Neural cell (in vitro differentiated cells): ENCODE measurements at regions not wholly inside any gene's neighbourhood (a gene's known extent, or its start where the extent isn't known, plus 50 kb on each side); places are given as distances from the start of the nearest gene placed in this dataset.

Experiments
- H2AFZ ChIP-seq: fragments of 200-600, 300-800 bp; sonication (generic), shearing (Covaris generic); 2 replicates; pipeline ENCODE4 v1.6.0; 2014; ENCODE audit warnings: low read depth, mild to moderate bottlenecking, antibody characterized with exemption, low read length, moderate library complexity
- H3F3A ChIP-seq: fragments of 200-600 bp; shearing (Covaris generic); 2 replicates; pipeline ENCODE4 v1.6.1; 2016; ENCODE audit warnings: mild to moderate bottlenecking, moderate library complexity, mixed read lengths, antibody characterized with exemption, low read length; ENCODE audit not compliant: insufficient read depth, poor library complexity, severe bottlenecking
- H3K27ac ChIP-seq: fragments of 200-600, 300-800 bp; sonication (generic), shearing (Covaris generic); 2 replicates; pipeline ENCODE4 v1.5.1; 2014; ENCODE audit warnings: mild to moderate bottlenecking, low read length, moderate library complexity
- H3K27me3 ChIP-seq: fragments of 300-800, 200-600 bp; sonication (generic), shearing (Covaris generic); 2 replicates; pipeline ENCODE4 v1.6.0; 2014; ENCODE audit warnings: mild to moderate bottlenecking, low read depth, low read length, moderate library complexity; ENCODE audit not compliant: insufficient read depth
- H3K36me3 ChIP-seq: fragments of 300-800, 200-600 bp; sonication (generic), shearing (Covaris generic); 2 replicates; pipeline ENCODE4 v1.5.1; 2014; ENCODE audit warnings: mild to moderate bottlenecking, antibody characterized with exemption, low read length, moderate library complexity; ENCODE audit not compliant: insufficient read depth
- H3K4me2 ChIP-seq: fragments of 300-800, 200-600 bp; sonication (generic), shearing (Covaris generic); 2 replicates; pipeline ENCODE4 v1.6.0; 2014; ENCODE audit warnings: mild to moderate bottlenecking, low read length
- H3K4me3 ChIP-seq: fragments of 300-800, 200-600 bp; sonication (generic), shearing (Covaris generic); 2 replicates; pipeline ENCODE4 v1.5.1; 2014; ENCODE audit warnings: mild to moderate bottlenecking, low read length, moderate library complexity
- H3K79me2 ChIP-seq: fragments of 200-600 bp; shearing (Covaris generic); replicated peaks from 2 replicates; pipeline ENCODE4 v1.6.0; 2014; ENCODE audit warnings: mild to moderate bottlenecking, low read length, moderate library complexity; ENCODE audit not compliant: insufficient read depth
- H3K9ac ChIP-seq: fragments of 300-800, 200-600 bp; sonication (generic), shearing (Covaris generic); 2 replicates; pipeline ENCODE4 v1.6.1; 2016; ENCODE audit warnings: mild to moderate bottlenecking, low read length, mixed read lengths
- H3K9me2 ChIP-seq: fragments of 200-600 bp; shearing (Covaris generic); 2 replicates; pipeline ENCODE4 v1.6.1; 2016; ENCODE audit warnings: mild to moderate bottlenecking, low read length, mixed read lengths; ENCODE audit not compliant: insufficient read depth
- H3K9me3 ChIP-seq: fragments of 200-600, 300-800 bp; sonication (generic), shearing (Covaris generic); 2 replicates; pipeline ENCODE4 v1.6.1; 2016; ENCODE audit warnings: mild to moderate bottlenecking, mixed run types, low read length, moderate library complexity, mixed read lengths
- H4K20me1 ChIP-seq: fragments of 200-600 bp; shearing (Covaris generic); 2 replicates; pipeline ENCODE4 v1.6.1; 2016; ENCODE audit warnings: mild to moderate bottlenecking, mixed run types; ENCODE audit not compliant: insufficient read depth
- EP300 ChIP-seq: fragments of 450-650 bp; conservative IDR thresholded peaks from 2 replicates; pipeline ENCODE4 v1.6.1; 2014; ENCODE audit warnings: antibody characterized with exemption, mild to moderate bottlenecking, moderate library complexity; ENCODE audit not compliant: poor library complexity, severe bottlenecking
- EZH2 ChIP-seq: fragments of 200-600, 300-800 bp; shearing (Covaris generic), sonication (generic); IDR thresholded peaks from 2 replicates; pipeline ENCODE4 v1.6.1; 2014; ENCODE audit warnings: antibody characterized with exemption, low read length, borderline replicate concordance, mild to moderate bottlenecking; ENCODE audit not compliant: insufficient read depth, poor library complexity, severe bottlenecking
- MXI1 ChIP-seq: fragments of 450-650 bp; conservative IDR thresholded peaks from 2 replicates; pipeline ENCODE4 v1.6.1; 2014; ENCODE audit warnings: antibody characterized with exemption, mild to moderate bottlenecking; ENCODE audit not compliant: poor library complexity, severe bottlenecking
- POLR2AphosphoS5 ChIP-seq: IDR thresholded peaks from 2 replicates; pipeline ENCODE4 v1.6.1; 2012
- RAD21 ChIP-seq: fragments of 450-650 bp; conservative IDR thresholded peaks from 2 replicates; pipeline ENCODE4 v1.6.1; 2014; ENCODE audit warnings: antibody characterized with exemption, mild to moderate bottlenecking, moderate library complexity
- REST ChIP-seq: IDR thresholded peaks from 2 replicates; pipeline ENCODE4 v1.6.1; 2012; ENCODE audit warnings: borderline replicate concordance
- SMC3 ChIP-seq: fragments of 450-650 bp; conservative IDR thresholded peaks from 2 replicates; pipeline ENCODE4 v1.6.1; 2014; ENCODE audit warnings: antibody characterized with exemption, mild to moderate bottlenecking, moderate library complexity; ENCODE audit not compliant: poor library complexity
- TAF1 ChIP-seq: IDR thresholded peaks from 2 replicates; pipeline ENCODE4 v1.6.1; 2012; ENCODE audit warnings: low read depth
- TF ChIP-seq, protein P1 (sequence below): fragments of 450-650 bp; IDR thresholded peaks from 2 replicates; pipeline ENCODE4 v1.5.1; 2014; ENCODE audit warnings: antibody characterized with exemption, mild to moderate bottlenecking, moderate library complexity; ENCODE audit not compliant: poor library complexity, severe bottlenecking

DNA sequence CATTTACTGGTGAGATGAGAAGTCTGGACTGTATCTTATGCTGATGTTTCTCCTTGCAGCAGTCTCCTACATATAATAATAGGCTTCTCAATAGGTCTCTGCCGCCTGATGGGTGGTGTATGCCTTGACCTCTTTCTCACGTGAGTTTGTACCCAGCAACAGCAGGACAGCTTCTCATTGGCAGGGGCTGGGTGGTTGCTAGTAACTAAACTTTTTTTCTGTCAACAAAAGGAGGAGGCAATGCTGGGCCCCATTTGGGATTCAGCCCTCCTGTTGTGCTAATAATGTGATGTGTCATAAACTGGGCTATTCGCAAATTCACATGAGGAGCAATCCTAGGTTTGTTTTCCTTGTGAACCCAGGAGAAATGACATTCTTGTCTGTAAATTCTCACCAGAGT is 533.6 kb downstream of the GATA3 start:
- Histone ChIP-seq H3F3A (no peaks in the 10 kb centered on the region), H3K79me2 (no peaks in the 10 kb centered on the region), H2AFZ (no peak overlapping the region), H3K36me3 (no peaks in the 10 kb centered on the region), H3K27ac (no peak overlapping the region), H3K9me2 (no peaks in the 10 kb centered on the region), H3K9ac (no peak overlapping the region), H3K9me3 (no peaks in the 10 kb centered on the region), H3K4me2 (no peak overlapping the region), H3K4me3 (no peak overlapping the region), H3K27me3 (no peaks in the 10 kb centered on the region), H4K20me1 (no peaks in the 10 kb centered on the region)
- no peak for TF ChIP-seq EZH2
- TF ChIP-seq SMC3, result no peak
- TF ChIP-seq REST, result no peak
- no peak for TF ChIP-seq TAF1
- no peak for TF ChIP-seq MXI1
- TF ChIP-seq POLR2AphosphoS5, result no peak
- no peak for TF ChIP-seq RAD21
- TF ChIP-seq, protein P1, sequence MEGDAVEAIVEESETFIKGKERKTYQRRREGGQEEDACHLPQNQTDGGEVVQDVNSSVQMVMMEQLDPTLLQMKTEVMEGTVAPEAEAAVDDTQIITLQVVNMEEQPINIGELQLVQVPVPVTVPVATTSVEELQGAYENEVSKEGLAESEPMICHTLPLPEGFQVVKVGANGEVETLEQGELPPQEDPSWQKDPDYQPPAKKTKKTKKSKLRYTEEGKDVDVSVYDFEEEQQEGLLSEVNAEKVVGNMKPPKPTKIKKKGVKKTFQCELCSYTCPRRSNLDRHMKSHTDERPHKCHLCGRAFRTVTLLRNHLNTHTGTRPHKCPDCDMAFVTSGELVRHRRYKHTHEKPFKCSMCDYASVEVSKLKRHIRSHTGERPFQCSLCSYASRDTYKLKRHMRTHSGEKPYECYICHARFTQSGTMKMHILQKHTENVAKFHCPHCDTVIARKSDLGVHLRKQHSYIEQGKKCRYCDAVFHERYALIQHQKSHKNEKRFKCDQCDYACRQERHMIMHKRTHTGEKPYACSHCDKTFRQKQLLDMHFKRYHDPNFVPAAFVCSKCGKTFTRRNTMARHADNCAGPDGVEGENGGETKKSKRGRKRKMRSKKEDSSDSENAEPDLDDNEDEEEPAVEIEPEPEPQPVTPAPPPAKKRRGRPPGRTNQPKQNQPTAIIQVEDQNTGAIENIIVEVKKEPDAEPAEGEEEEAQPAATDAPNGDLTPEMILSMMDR, result no peak
- TF ChIP-seq EP300, result no peak

GRCh38 chr10:8590518-8590917 is 536.0 kb downstream of the GATA3 start:
- H3K9ac ChIP-seq, result no peak overlapping the region
- no peaks in the 10 kb centered on the region for H3K27me3 ChIP-seq
- no peaks in the 10 kb centered on the region for H3K79me2 ChIP-seq
- no peak overlapping the region for H3K4me2 ChIP-seq
- H3F3A ChIP-seq, result no peaks in the 10 kb centered on the region
- H3K36me3 ChIP-seq, result no peaks in the 10 kb centered on the region
- no peak overlapping the region for H3K4me3 ChIP-seq
- H3K27ac ChIP-seq, result no peak overlapping the region
- H3K9me3 ChIP-seq, result no peaks in the 10 kb centered on the region
- TF ChIP-seq TAF1 (no peak), REST (no peak), EP300 (no peak), MXI1 (no peak), EZH2 (no peak), SMC3 (no peak), POLR2AphosphoS5 (no peak), RAD21 (no peak)
- TF ChIP-seq, protein P1, result no peak
- no peak overlapping the region for H2AFZ ChIP-seq
- no peaks in the 10 kb centered on the region for H3K9me2 ChIP-seq
- no peaks in the 10 kb centered on the region for H4K20me1 ChIP-seq
